C4-2B (cell line): ENCODE measurements at regions not wholly inside any gene's neighbourhood (a gene's known extent, or its start where the extent isn't known, plus 50 kb on each side); places are given as distances from the start of the nearest gene placed in this dataset.

Experiments used
- ZFX ChIP-seq: fragments of 450-650 bp; IDR thresholded peaks from 2 replicates; pipeline ENCODE4 v1.6.1; 2017
- TF ChIP-seq, protein P1 (sequence below): fragments of 450-650 bp; conservative IDR thresholded peaks from 2 replicates; pipeline ENCODE4 v1.5.1; 2017; ENCODE audit warnings: mild to moderate bottlenecking

DNA sequence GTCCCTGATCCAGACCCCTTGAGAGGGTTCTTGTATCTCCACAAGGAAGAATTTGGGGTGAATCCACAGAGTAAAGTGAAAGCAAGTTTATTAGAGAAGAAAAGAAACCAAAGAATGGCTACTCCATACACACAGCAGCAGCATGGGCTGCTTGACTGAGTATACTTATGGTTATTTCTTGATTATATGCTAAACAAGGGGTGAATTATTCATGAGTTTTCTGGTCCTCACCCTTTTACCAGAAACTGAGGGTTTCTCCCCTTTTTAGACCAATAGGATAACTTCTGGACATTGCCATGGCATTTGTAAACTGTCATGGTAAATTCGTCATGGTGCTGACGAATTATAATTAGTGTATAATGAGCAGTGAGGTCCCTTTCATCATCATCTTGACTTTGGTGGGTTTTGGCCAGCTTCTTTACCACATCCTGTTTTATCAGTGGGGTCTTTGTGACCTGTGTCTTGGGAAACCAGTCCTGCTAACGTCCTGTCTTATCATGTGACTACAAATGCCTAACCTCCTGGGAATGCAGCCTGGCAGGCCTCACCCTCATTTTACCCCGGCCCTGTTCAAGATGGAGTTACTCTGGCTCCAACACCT, 121.9 kb downstream of the SPTSSA start:
- TF ChIP-seq, protein P1, sequence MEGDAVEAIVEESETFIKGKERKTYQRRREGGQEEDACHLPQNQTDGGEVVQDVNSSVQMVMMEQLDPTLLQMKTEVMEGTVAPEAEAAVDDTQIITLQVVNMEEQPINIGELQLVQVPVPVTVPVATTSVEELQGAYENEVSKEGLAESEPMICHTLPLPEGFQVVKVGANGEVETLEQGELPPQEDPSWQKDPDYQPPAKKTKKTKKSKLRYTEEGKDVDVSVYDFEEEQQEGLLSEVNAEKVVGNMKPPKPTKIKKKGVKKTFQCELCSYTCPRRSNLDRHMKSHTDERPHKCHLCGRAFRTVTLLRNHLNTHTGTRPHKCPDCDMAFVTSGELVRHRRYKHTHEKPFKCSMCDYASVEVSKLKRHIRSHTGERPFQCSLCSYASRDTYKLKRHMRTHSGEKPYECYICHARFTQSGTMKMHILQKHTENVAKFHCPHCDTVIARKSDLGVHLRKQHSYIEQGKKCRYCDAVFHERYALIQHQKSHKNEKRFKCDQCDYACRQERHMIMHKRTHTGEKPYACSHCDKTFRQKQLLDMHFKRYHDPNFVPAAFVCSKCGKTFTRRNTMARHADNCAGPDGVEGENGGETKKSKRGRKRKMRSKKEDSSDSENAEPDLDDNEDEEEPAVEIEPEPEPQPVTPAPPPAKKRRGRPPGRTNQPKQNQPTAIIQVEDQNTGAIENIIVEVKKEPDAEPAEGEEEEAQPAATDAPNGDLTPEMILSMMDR: no peak
- TF ChIP-seq ZFX: no peak
